Gastroesophageal sphincter (tissue), 3 donors: ENCODE measurements at regions not wholly inside any gene's neighbourhood (a gene's known extent, or its start where the extent isn't known, plus 50 kb on each side); places are given as distances from the start of the nearest gene placed in this dataset.

Experiments used
- EP300 ChIP-seq: sonication (generic); formaldehyde crosslinking; IDR thresholded peaks from one replicate; pipeline ENCODE4 v1.6.1; 2017; ENCODE audit warnings: antibody characterized with exemption, mild to moderate bottlenecking
- POLR2A ChIP-seq, 2 donors: fragments of 450-650 bp; IDR thresholded peaks; one replicate each; pipeline ENCODE4 v1.6.1; 2017; ENCODE audit warnings: antibody characterized with exemption in 2 of 2, mild to moderate bottlenecking in 2 of 2, moderate library complexity in 1 of 2
- POLR2AphosphoS5 ChIP-seq: sonication (generic); formaldehyde crosslinking; IDR thresholded peaks from one replicate; pipeline ENCODE4 v1.6.1; 2017; ENCODE audit warnings: antibody characterized with exemption
- TF ChIP-seq, protein P1 (sequence below), 4 experiments: fragments of 200-600 bp in 2 of 4; fragments of 450-650 bp in 2 of 4; sonication (generic) in 1 of 4; IDR thresholded peaks; one replicate each; pipeline ENCODE4 v1.5.1; 2017 to 2019; ENCODE audit warnings: antibody characterized with exemption in 4 of 4, mild to moderate bottlenecking in 2 of 4, moderate library complexity in 2 of 4

GRCh38 chr16:79326549-79326948, 274.0 kb downstream of the MAF start:
- TF ChIP-seq, protein P1, sequence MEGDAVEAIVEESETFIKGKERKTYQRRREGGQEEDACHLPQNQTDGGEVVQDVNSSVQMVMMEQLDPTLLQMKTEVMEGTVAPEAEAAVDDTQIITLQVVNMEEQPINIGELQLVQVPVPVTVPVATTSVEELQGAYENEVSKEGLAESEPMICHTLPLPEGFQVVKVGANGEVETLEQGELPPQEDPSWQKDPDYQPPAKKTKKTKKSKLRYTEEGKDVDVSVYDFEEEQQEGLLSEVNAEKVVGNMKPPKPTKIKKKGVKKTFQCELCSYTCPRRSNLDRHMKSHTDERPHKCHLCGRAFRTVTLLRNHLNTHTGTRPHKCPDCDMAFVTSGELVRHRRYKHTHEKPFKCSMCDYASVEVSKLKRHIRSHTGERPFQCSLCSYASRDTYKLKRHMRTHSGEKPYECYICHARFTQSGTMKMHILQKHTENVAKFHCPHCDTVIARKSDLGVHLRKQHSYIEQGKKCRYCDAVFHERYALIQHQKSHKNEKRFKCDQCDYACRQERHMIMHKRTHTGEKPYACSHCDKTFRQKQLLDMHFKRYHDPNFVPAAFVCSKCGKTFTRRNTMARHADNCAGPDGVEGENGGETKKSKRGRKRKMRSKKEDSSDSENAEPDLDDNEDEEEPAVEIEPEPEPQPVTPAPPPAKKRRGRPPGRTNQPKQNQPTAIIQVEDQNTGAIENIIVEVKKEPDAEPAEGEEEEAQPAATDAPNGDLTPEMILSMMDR (IDR thresholded peaks at IDR 0.05): no peak
- TF ChIP-seq EP300 (no peak), POLR2A (IDR thresholded peaks at IDR 0.05) (no peak), POLR2AphosphoS5 (no peak)
